ENCODE measurements at regions not wholly inside any gene's neighbourhood (a gene's known extent, or its start where the extent isn't known, plus 50 kb on each side); places are given as distances from the start of the nearest gene placed in this dataset.

- TF ChIP-seq, protein P1, sequence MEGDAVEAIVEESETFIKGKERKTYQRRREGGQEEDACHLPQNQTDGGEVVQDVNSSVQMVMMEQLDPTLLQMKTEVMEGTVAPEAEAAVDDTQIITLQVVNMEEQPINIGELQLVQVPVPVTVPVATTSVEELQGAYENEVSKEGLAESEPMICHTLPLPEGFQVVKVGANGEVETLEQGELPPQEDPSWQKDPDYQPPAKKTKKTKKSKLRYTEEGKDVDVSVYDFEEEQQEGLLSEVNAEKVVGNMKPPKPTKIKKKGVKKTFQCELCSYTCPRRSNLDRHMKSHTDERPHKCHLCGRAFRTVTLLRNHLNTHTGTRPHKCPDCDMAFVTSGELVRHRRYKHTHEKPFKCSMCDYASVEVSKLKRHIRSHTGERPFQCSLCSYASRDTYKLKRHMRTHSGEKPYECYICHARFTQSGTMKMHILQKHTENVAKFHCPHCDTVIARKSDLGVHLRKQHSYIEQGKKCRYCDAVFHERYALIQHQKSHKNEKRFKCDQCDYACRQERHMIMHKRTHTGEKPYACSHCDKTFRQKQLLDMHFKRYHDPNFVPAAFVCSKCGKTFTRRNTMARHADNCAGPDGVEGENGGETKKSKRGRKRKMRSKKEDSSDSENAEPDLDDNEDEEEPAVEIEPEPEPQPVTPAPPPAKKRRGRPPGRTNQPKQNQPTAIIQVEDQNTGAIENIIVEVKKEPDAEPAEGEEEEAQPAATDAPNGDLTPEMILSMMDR (IDR thresholded peaks at IDR 0.05; ENCODE audit: low read depth, low read length) = no peak
- no peak for DNase-seq (ENCODE audit: low read depth in 2 of 2)
- no peak overlapping the region for H3K4me3 ChIP-seq (replicated peaks in 1 of 2; ENCODE audit: low read depth in 2 of 2, low read length in 2 of 2)
Observed at GRCh38 chr6:62400521-62401259, 114.7 kb upstream of the KHDRBS2 start.

DNA sequence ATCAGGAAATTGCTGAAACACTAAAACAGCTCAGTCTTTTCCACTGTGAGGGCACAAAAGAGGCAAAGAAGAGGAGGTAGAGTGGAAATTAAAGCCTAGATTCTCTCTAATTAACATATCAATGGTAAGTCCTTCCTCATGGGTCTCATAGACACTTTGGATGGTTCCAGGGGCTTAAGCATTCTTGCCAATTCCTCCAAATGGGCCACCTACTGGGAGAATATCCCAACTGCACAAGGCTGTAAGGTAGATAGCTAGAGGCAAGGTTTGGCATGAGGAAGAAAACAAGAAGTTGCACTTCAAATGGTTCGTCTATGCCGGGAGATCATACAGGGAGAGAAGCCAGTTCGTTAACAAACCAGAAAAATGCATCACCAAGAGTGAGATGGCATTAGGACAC, 107.6 kb upstream of the KHDRBS2 start:
- H3K4me3 ChIP-seq (replicated peaks in 1 of 2; ENCODE audit: low read depth in 2 of 2, low read length in 2 of 2) = no peak overlapping the region
- TF ChIP-seq, protein P1 (IDR thresholded peaks at IDR 0.05; ENCODE audit: low read depth, low read length) = no peak
- no peak for DNase-seq (ENCODE audit: low read depth in 2 of 2)

- H3K4me3 ChIP-seq (replicated peaks in 1 of 2; ENCODE audit: low read depth in 2 of 2, low read length in 2 of 2) = no peak overlapping the region
- TF ChIP-seq, protein P1 (IDR thresholded peaks at IDR 0.05; ENCODE audit: low read depth, low read length) = no peak
- no peak for DNase-seq (ENCODE audit: low read depth in 2 of 2)
Observed at GRCh38 chr6:62392291-62392690, 106.3 kb upstream of the KHDRBS2 start.

DNA sequence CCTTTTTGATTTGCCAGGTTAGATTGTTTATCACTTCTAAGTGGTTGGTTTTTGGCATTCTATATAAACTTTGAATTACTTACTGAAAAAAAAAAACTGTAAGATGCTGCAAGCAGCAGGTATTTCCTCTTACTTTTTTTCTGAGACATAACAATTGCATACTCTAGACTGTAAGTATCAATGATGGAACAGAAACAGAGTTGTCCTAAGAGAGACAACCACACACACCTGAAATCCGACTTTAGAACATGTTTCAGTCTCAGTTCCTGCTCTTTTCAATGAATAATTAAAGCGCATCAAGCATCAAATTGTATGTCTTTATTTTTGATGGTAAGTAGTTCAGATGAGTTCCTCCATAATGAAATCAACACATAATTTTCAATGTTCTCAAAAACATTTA, 105.3 kb upstream of the KHDRBS2 start:
- TF ChIP-seq, protein P1 (IDR thresholded peaks at IDR 0.05; ENCODE audit: low read depth, low read length) = no peak
- no peak overlapping the region for H3K4me3 ChIP-seq (replicated peaks in 1 of 2; ENCODE audit: low read depth in 2 of 2, low read length in 2 of 2)
- no peak for DNase-seq (ENCODE audit: low read depth in 2 of 2)

DNA sequence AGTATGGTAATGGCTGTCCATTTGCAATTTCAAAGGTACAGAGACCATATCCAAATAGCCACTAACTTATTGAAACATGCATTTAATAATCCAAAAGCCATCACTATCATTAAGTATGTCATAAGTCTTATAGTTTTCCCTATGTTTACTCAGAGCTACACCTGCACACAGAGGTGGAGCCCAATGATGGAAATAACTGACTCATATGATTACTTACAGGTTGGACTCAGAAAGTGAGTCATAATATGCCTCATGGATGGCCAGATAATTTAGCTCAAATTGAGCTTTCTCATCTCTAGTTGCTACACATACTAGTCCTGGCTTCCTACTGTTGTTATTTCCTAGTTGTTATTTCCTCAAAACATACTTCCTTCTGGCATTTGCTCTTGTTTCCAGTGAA, 104.4 kb upstream of the KHDRBS2 start:
- TF ChIP-seq, protein P1 (IDR thresholded peaks at IDR 0.05; ENCODE audit: low read depth, low read length) = no peak
- H3K4me3 ChIP-seq (replicated peaks in 1 of 2; ENCODE audit: low read depth in 2 of 2, low read length in 2 of 2) = no peak overlapping the region
- no peak for DNase-seq (ENCODE audit: low read depth in 2 of 2)

DNA sequence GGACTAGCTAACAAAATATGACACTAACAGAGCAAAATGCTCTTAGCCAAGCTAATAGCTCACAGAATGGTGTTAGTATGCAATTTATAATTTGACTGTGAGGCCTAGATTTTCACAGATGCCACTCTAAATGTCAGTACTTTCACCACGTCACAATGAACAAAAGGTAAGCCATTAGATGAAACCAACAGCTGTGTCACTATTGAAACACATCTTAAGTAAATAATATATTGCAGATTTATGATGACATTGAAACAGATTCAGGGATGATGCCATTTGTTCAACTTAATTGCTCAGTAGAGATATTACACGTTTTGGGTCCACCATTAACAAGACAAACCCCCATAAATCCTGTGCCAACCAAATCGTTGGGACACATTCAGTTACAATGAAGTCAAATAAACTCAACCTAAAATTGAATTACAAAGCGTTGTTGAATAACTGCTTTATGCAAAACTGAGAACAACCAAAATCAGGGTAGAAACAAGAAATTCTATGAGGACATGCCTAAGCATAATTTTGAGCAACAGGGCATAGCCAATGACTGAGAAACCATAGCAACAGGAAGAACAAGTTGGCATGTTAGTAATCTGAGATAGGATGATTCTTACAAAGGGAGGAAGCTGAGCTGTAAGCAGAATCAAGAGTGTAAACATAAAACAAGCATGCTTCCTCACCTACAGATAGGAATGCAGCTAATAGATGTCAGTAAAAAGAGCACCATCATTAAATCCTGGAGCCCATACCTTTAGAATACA, 85.6 kb upstream of the KHDRBS2 start:
- no peak for DNase-seq (ENCODE audit: low read depth in 2 of 2)
- TF ChIP-seq, protein P1 (IDR thresholded peaks at IDR 0.05; ENCODE audit: low read depth, low read length) = no peak
- H3K4me3 ChIP-seq (replicated peaks in 1 of 2; ENCODE audit: low read depth in 2 of 2, low read length in 2 of 2) = no peak overlapping the region

All from cardiac fibroblast (primary cell).